B cell (primary cell): ENCODE measurements at regions not wholly inside any gene's neighbourhood (a gene's known extent, or its start where the extent isn't known, plus 50 kb on each side); places are given as distances from the start of the nearest gene placed in this dataset.

Experiments
- ATAC-seq: fragments of 200-7000 bp; cut with Tn5 transposase; one replicate; pipeline ENCODE4 v1.10.0; 2021; ENCODE audit warnings: low read depth, mild to moderate bottlenecking, moderate number of reproducible peaks, moderate library complexity
- CTCF ChIA-PET: fragments of 350-600 bp; sonication (Branson Sonifier 250); formaldehyde crosslinking; loops from one replicate; lab custom pipeline; 2021; ENCODE audit warnings: antibody characterized with exemption, inconsistent platforms; lab: Charles Lee
- POLR2A ChIA-PET: fragments of 350-600 bp; sonication (Branson Sonifier 250); formaldehyde crosslinking; loops from one replicate; lab custom pipeline; 2021; ENCODE audit warnings: antibody characterized with exemption; lab: Charles Lee
- DNase-seq: peaks from one replicate; pipeline ENCODE4 v3.0.0; 2013
- H2AFZ ChIP-seq: 2 replicates; pipeline ENCODE4 v1.6.1; 2012; ENCODE audit warnings: mild to moderate bottlenecking, low read depth, low read length; ENCODE audit not compliant: insufficient read depth, poor library complexity, severe bottlenecking
- H3K27ac ChIP-seq, 2 donors: 1 replicate in 1 of 2; 2 replicates in 1 of 2; pipeline ENCODE4 v1.5.1; 2012 to 2013; ENCODE audit warnings: low read length in 2 of 2, mild to moderate bottlenecking in 2 of 2, moderate library complexity in 1 of 2
- H3K27me3 ChIP-seq, 4 experiments: fragments of 200-600 bp in 1 of 4; sonication (generic) in 1 of 4; replicated peaks in 1 of 4; 1 replicate in 2 of 4; 2 replicates in 2 of 4; pipeline versions ENCODE4 v1.6.1 to v1.7.0; 2013 to 2016; ENCODE audit warnings: low read length in 3 of 4, mild to moderate bottlenecking in 2 of 4, mixed read lengths in 1 of 4, moderate library complexity in 1 of 4; ENCODE audit not compliant: insufficient read depth in 4 of 4, control insufficient read depth in 3 of 4; ENCODE audit errors: control extremely low read depth in 1 of 4
- H3K36me3 ChIP-seq, 2 experiments: replicated peaks in 1 of 2; 1 replicate in 1 of 2; 2 replicates in 1 of 2; pipeline versions ENCODE4 v1.6.1 to v1.7.1; 2013; ENCODE audit warnings: low read length in 1 of 2; ENCODE audit not compliant: insufficient read depth in 2 of 2, control insufficient read depth in 1 of 2; ENCODE audit errors: control extremely low read depth in 1 of 2, extremely low read depth in 1 of 2
- H3K4me1 ChIP-seq, 2 donors: fragments of 200-600 bp in 1 of 2; sonication (generic) in 1 of 2; 1 replicate in 1 of 2; 2 replicates in 1 of 2; pipeline versions ENCODE4 v1.5.1 to v1.6.1; 2013 to 2017; ENCODE audit warnings: low read length in 2 of 2; ENCODE audit not compliant: control insufficient read depth in 2 of 2, insufficient read depth in 2 of 2
- H3K4me2 ChIP-seq: replicated peaks from 2 replicates; pipeline ENCODE3; 2012; ENCODE audit warnings: mild to moderate bottlenecking, low read depth, low read length; ENCODE audit not compliant: poor library complexity, severe bottlenecking
- H3K4me3 ChIP-seq, 5 experiments: fragments of 200-600 bp in 1 of 5; sonication (generic) in 1 of 5; 1 replicate in 3 of 5; 2 replicates in 2 of 5; pipeline versions ENCODE4 v1.5.1 to v1.7.0; 2011 to 2016; ENCODE audit warnings: low read length in 4 of 5, mild to moderate bottlenecking in 4 of 5, low read depth in 2 of 5, control low read depth in 1 of 5, moderate library complexity in 1 of 5; ENCODE audit not compliant: insufficient read depth in 1 of 5; ENCODE audit errors: control extremely low read depth in 1 of 5, extremely low read depth in 1 of 5
- H3K79me2 ChIP-seq: fragments of 200-600 bp; sonication (generic); one replicate; pipeline ENCODE4 v1.6.0; 2016; ENCODE audit warnings: low read length; ENCODE audit not compliant: control insufficient read depth, insufficient read depth
- H3K9ac ChIP-seq: fragments of 200-600 bp; sonication (generic); 2 replicates; pipeline ENCODE4 v1.6.1; 2017; ENCODE audit warnings: mild to moderate bottlenecking, low read length, moderate library complexity
- H3K9me3 ChIP-seq, 3 donors: one replicate each; pipeline versions ENCODE4 v1.6.1 to v1.7.1; 2013; ENCODE audit warnings: low read length in 2 of 3; ENCODE audit not compliant: control insufficient read depth in 2 of 3, insufficient read depth in 1 of 3; ENCODE audit errors: control extremely low read depth in 1 of 3
- H4K20me1 ChIP-seq: 2 replicates; pipeline ENCODE4 v1.6.0; 2012; ENCODE audit warnings: mild to moderate bottlenecking, low read length; ENCODE audit not compliant: insufficient read depth, control insufficient read depth, poor library complexity, severe bottlenecking
- H3K27ac Mint-ChIP-seq: one replicate; pipeline ENCODE4 v1.8.0; 2021; ENCODE audit warnings: mixed read lengths
- H3K27me3 Mint-ChIP-seq: one replicate; pipeline ENCODE4 v1.8.0; 2021; ENCODE audit warnings: mixed read lengths
- H3K4me1 Mint-ChIP-seq: one replicate; pipeline ENCODE4 v1.8.0; 2021; ENCODE audit warnings: mixed read lengths
- H3K4me3 Mint-ChIP-seq: one replicate; pipeline ENCODE4 v1.8.0; 2021; ENCODE audit warnings: mixed read lengths
- H3K9me3 Mint-ChIP-seq: one replicate; pipeline ENCODE4 v1.8.0; 2022; ENCODE audit warnings: mixed read lengths; ENCODE audit not compliant: insufficient read depth
- CTCF ChIP-seq: fragments of 200-600 bp; IDR thresholded peaks from one replicate; pipeline ENCODE4 v1.8.0; 2022; ENCODE audit warnings: antibody characterized with exemption, mild to moderate bottlenecking
- EZH2 ChIP-seq: IDR thresholded peaks from 2 replicates; pipeline ENCODE4 v1.6.1; 2012; ENCODE audit warnings: borderline replicate concordance, low read depth, mild to moderate bottlenecking, moderate library complexity, low read length; ENCODE audit not compliant: insufficient read depth, poor library complexity, severe bottlenecking
- WGBS: methylation state at CpG from one replicate; pipeline ENCODE4 v1.1.5; 2013; ENCODE audit warnings: missing lambda C conversion rate; ENCODE audit not compliant: insufficient coverage; 5-methylcytosine and 5-hydroxymethylcytosine counted together
- intact Hi-C: fragments of 100-400 bp; cut with micrococcal nuclease; formaldehyde crosslinking; loops from one replicate; pipeline ENCODE4 v1.10.0; 2022

DNA sequence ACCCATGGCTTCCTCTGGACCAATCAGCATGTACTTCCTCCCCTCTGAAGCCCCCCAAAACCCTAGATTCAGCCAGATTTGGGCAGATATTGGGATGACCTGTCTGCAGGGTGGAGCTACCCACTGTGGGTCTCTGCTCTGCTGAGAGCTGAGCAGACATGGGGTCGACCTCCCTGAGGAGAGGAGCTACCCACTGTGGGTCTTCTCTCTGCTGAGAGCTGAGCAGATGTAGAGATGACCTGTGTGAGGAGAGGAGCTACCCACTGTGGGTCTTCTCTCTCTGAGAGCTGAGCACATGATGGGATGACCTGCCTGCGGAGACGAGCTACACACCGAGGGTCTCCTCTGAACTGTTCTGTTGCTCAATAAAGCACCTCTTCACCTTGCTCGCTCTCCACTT is 89.6 kb downstream of the CAVIN4 start:
- WGBS: 97% methylated on average over 3 of the region's 5 CpGs
- H4K20me1 ChIP-seq: no peaks in the 10 kb centered on the region
- H3K4me3 ChIP-seq: no peak overlapping the region
- ChIA-PET POLR2A (no interaction called here), CTCF (no interaction called here)
- peaks cover 0 to 3% (median 0%) of the 10 kb centered on the region in 4 experiments for H3K27me3 ChIP-seq
- no peak overlapping the region for H3K4me2 ChIP-seq
- Mint-ChIP-seq H3K27ac (no peak overlapping the region), H3K4me3 (no peak overlapping the region), H3K9me3 (peaks cover 6% of the 10 kb centered on the region), H3K27me3 (peaks cover 12% of the 10 kb centered on the region), H3K4me1 (no peaks in the 10 kb centered on the region)
- no peak overlapping the region for H2AFZ ChIP-seq
- no peak for TF ChIP-seq EZH2
- TF ChIP-seq CTCF: no peak
- no peaks in the 10 kb centered on the region for H3K79me2 ChIP-seq
- H3K4me1 ChIP-seq: no peaks in the 10 kb centered on the region
- intact Hi-C loops: no loop called here
- H3K9ac ChIP-seq: no peak overlapping the region
- no peak for ATAC-seq
- no peak for DNase-seq
- H3K36me3 ChIP-seq: no peaks in the 10 kb centered on the region
- H3K27ac ChIP-seq: no peak overlapping the region
- H3K9me3 ChIP-seq: peaks cover 0 to 9% (median 0%) of the 10 kb centered on the region in 3 donors

- CTCF ChIA-PET: no interaction called here
- no peaks in the 10 kb centered on the region for H4K20me1 ChIP-seq
- Mint-ChIP-seq H3K9me3 (peaks cover 6% of the 10 kb centered on the region), H3K4me3 (no peak overlapping the region), H3K27me3 (peaks cover 12% of the 10 kb centered on the region), H3K27ac (no peak overlapping the region), H3K4me1 (no peaks in the 10 kb centered on the region)
- intact Hi-C loops: no loop called here
- 88% methylated on average over 6 of the region's 6 CpGs for WGBS
- peaks cover 0 to 9% (median 0%) of the 10 kb centered on the region in 3 donors for H3K9me3 ChIP-seq
- POLR2A ChIA-PET: no interaction called here
- no peaks in the 10 kb centered on the region for H3K79me2 ChIP-seq
- DNase-seq: no peak
- H3K27ac ChIP-seq: no peak overlapping the region
- TF ChIP-seq EZH2 (no peak), CTCF (no peak)
- ATAC-seq: no peak
- H3K4me3 ChIP-seq: no peak overlapping the region
- H3K4me2 ChIP-seq: no peak overlapping the region
- no peaks in the 10 kb centered on the region for H3K36me3 ChIP-seq
- no peaks in the 10 kb centered on the region for H3K4me1 ChIP-seq
- no peak overlapping the region for H2AFZ ChIP-seq
- no peak overlapping the region for H3K9ac ChIP-seq
- peaks cover 0 to 5% (median 0%) of the 10 kb centered on the region in 4 experiments for H3K27me3 ChIP-seq
These were observed 90.1 kb downstream of the CAVIN4 start for GRCh38 chr9:100668024-100668423.
